ENCODE measurements at regions not wholly inside any gene's neighbourhood (a gene's known extent, or its start where the extent isn't known, plus 50 kb on each side); places are given as distances from the start of the nearest gene placed in this dataset.

GRCh38 chr18:64219517-64219916 is 70.6 kb upstream of the LINC00305 start:
- Histone ChIP-seq H3K36me3 (no peaks in the 10 kb centered on the region), H3K27ac (no peak overlapping the region), H3K27me3 (no peaks in the 10 kb centered on the region), H3K4me3 (ENCODE audit: low read depth in 1 of 2, low read length in 1 of 2) (no peak overlapping the region), H3K9me3 (no peaks in the 10 kb centered on the region), H3K4me1 (ENCODE audit: control insufficient read depth in 1 of 2, insufficient read depth in 1 of 2, low read depth in 1 of 2, low read length in 1 of 2) (no peaks in the 10 kb centered on the region)
- no peak for TF ChIP-seq CTCF (IDR thresholded peaks at IDR 0.05)

DNA sequence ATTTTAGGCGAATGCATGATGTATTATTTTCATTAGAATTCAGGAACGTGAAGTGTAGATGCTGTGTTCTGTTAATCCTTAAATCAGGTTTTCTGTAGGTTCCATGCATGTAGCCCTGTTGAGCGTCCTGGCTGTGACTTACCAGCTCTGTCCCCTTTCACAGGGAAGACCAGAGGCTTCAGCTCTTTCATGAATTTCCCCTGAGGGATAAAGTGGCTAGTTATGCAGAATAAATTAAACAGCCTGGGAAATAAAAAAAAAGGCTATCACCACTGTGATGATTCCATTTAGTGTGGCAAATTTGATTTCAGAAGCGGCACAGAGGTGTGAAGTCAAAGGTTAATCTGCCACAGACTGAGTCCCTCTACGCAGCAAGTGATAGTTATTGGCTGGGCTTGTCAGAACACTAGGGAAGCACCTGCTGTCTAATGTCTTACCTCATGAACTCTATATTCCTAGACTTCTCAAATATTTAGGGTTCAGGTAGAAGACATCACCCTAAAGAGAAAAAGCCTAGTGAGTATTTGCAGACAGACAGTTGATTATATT is 61.6 kb upstream of the LINC00305 start:
- H3K27me3 ChIP-seq = no peaks in the 10 kb centered on the region
- no peak for TF ChIP-seq CTCF (IDR thresholded peaks at IDR 0.05)
- no peaks in the 10 kb centered on the region for H3K36me3 ChIP-seq
- H3K4me1 ChIP-seq (ENCODE audit: control insufficient read depth in 1 of 2, insufficient read depth in 1 of 2, low read depth in 1 of 2, low read length in 1 of 2) = no peaks in the 10 kb centered on the region
- H3K4me3 ChIP-seq (ENCODE audit: low read depth in 1 of 2, low read length in 1 of 2) = no peak overlapping the region
- no peak overlapping the region for H3K27ac ChIP-seq
- H3K9me3 ChIP-seq = no peaks in the 10 kb centered on the region

GRCh38 chr18:64208516-64208915 is 59.6 kb upstream of the LINC00305 start:
- TF ChIP-seq CTCF (IDR thresholded peaks at IDR 0.05) = no peak
- Histone ChIP-seq H3K36me3 (no peaks in the 10 kb centered on the region), H3K27me3 (no peaks in the 10 kb centered on the region), H3K27ac (no peak overlapping the region), H3K4me1 (ENCODE audit: control insufficient read depth in 1 of 2, insufficient read depth in 1 of 2, low read depth in 1 of 2, low read length in 1 of 2) (no peaks in the 10 kb centered on the region), H3K9me3 (no peaks in the 10 kb centered on the region), H3K4me3 (ENCODE audit: low read depth in 1 of 2, low read length in 1 of 2) (no peak overlapping the region)

DNA sequence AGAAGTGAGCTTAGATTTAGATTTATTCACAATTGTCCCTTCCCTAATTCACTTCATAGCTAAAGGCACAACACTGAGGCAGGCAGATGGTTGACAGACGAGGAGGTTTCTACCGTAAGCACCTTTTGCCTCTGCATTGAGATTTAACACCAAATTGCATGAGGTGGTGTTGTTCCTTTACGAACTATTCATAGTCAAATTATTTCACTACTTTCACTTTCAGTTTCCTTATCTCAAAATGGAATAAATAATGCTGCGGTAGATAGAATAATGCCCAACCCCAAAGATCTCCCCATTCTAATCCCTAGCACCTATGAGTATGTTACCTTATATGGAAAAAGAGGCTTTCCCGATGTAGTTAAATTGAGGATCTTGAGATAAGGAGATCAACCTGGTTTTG is 58.9 kb upstream of the LINC00305 start:
- H3K36me3 ChIP-seq = no peaks in the 10 kb centered on the region
- H3K9me3 ChIP-seq = no peaks in the 10 kb centered on the region
- no peak overlapping the region for H3K27ac ChIP-seq
- TF ChIP-seq CTCF (IDR thresholded peaks at IDR 0.05) = no peak
- H3K4me1 ChIP-seq (ENCODE audit: control insufficient read depth in 1 of 2, insufficient read depth in 1 of 2, low read depth in 1 of 2, low read length in 1 of 2) = no peaks in the 10 kb centered on the region
- peak overlapping the region in 1 of 2 experiments; percentile 6 for H3K4me3 ChIP-seq (ENCODE audit: low read depth in 1 of 2, low read length in 1 of 2)
- no peaks in the 10 kb centered on the region for H3K27me3 ChIP-seq

- Histone ChIP-seq H3K36me3 (no peaks in the 10 kb centered on the region), H3K4me1 (ENCODE audit: control insufficient read depth in 1 of 2, insufficient read depth in 1 of 2, low read depth in 1 of 2, low read length in 1 of 2) (no peaks in the 10 kb centered on the region), H3K4me3 (ENCODE audit: low read depth in 1 of 2, low read length in 1 of 2) (no peak overlapping the region), H3K9me3 (no peaks in the 10 kb centered on the region), H3K27ac (no peak overlapping the region), H3K27me3 (no peaks in the 10 kb centered on the region)
- TF ChIP-seq CTCF (IDR thresholded peaks at IDR 0.05) = no peak
Observed at GRCh38 chr18:64203295-64203694, 54.4 kb upstream of the LINC00305 start.

- Histone ChIP-seq H3K9me3 (no peaks in the 10 kb centered on the region), H3K36me3 (no peaks in the 10 kb centered on the region), H3K4me3 (ENCODE audit: low read depth in 1 of 2, low read length in 1 of 2) (no peak overlapping the region), H3K27me3 (no peaks in the 10 kb centered on the region), H3K27ac (no peak overlapping the region), H3K4me1 (ENCODE audit: control insufficient read depth in 1 of 2, insufficient read depth in 1 of 2, low read depth in 1 of 2, low read length in 1 of 2) (no peaks in the 10 kb centered on the region)
- no peak for TF ChIP-seq CTCF (IDR thresholded peaks at IDR 0.05)
Observed at GRCh38 chr18:64202863-64203262, 54.0 kb upstream of the LINC00305 start.
